ENCODE measurements at regions not wholly inside any gene's neighbourhood (a gene's known extent, or its start where the extent isn't known, plus 50 kb on each side); places are given as distances from the start of the nearest gene placed in this dataset.

DNA sequence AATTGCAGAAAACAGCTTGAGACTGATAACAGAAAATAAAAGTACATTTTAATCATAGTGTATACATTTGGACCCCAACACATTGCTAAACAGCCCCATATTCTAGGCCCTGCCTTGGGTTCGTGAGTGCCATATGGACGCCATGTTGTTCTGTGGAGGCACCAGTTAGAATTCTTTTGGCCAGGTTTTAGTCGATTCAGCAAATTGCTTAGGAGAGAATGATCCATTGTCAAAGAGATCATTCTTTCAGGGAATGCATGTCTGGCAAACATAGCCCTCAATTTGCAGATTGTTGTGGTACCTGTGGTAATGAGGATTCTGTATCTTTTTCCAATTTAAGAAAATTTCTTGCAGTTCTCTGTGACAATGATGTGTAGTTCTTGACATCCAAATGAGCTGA, 183.6 kb upstream of the DDHD1 start:
- peaks cover 0 to 6% (median 2%) of the 10 kb centered on the region in 4 experiments; a peak in 2 of 7 replicates for H3K4me1 ChIP-seq (replicated peaks in 1 of 4; ENCODE audit: control insufficient read depth in 3 of 4, insufficient read depth in 4 of 4, low read length in 3 of 4)
- no peaks in the 10 kb centered on the region for H4K20me1 ChIP-seq (replicated peaks in 1 of 2; ENCODE audit: control insufficient read depth in 1 of 2, insufficient read depth in 2 of 2, low read length in 2 of 2)
- no peak overlapping the region for H2BK120ac ChIP-seq (replicated peaks; ENCODE audit: low read depth, low read length)
- no peak overlapping the region for H3K56ac ChIP-seq (replicated peaks; ENCODE audit: insufficient read length, low read depth, low read length)
- H3K79me2 ChIP-seq (ENCODE audit: control insufficient read depth in 1 of 2, insufficient read depth in 2 of 2, low read length in 2 of 2) = no peaks in the 10 kb centered on the region
- H4K5ac ChIP-seq (ENCODE audit: insufficient read length, low read depth, low read length) = no peak overlapping the region
- ChIA-PET POLR2A (ENCODE audit: partially characterized antibody) (no interaction called here), CTCF (ENCODE audit: partially characterized antibody) (interaction anchor here (1.6 to 2.0 kb wide), 2 partner anchors 11 to 41 kb away, joined by 3 to 9 read pairs; no protein-coding TSS in a partner anchor)
- H2BK15ac ChIP-seq (ENCODE audit: low read length) = no peak overlapping the region
- H2BK5ac ChIP-seq (ENCODE audit: low read depth, low read length) = no peak overlapping the region
- FAIRE-seq (no peak), DNase-seq (ENCODE audit: low read depth in 1 of 2, low spot score in 2 of 2) (no peak)
- 89% methylated on average over 3 of the region's 3 CpGs; no CpG with 5 or more reads in 1 of the 2 experiments for WGBS, 2 experiments (ENCODE audit: extremely low coverage in 1 of 2, insufficient coverage in 1 of 2, insufficient read length in 1 of 2, insufficient replicate concordance in 2 of 2, low coverage in 1 of 2, low lambda C conversion rate in 2 of 2, missing lambda C conversion rate in 1 of 2)
- no peak overlapping the region for H4K8ac ChIP-seq (ENCODE audit: extremely low read depth, insufficient read depth, low read length)
- H2BK12ac ChIP-seq (ENCODE audit: low read depth, low read length) = no peak overlapping the region
- no peaks in the 10 kb centered on the region for H3K79me1 ChIP-seq (ENCODE audit: low read depth, low read length)
- H3K18ac ChIP-seq (ENCODE audit: extremely low read depth, low read length) = no peak overlapping the region
- no peaks in the 10 kb centered on the region for H3K36me3 ChIP-seq (ENCODE audit: control insufficient read depth in 2 of 4, insufficient read depth in 4 of 4, low read length in 3 of 4)
- H3K9ac ChIP-seq (replicated peaks in 1 of 4; ENCODE audit: extremely low read depth in 1 of 4, low read depth in 3 of 4, low read length in 3 of 4) = no peak overlapping the region
- no peaks in the 10 kb centered on the region for H3K27me3 ChIP-seq (replicated peaks in 1 of 4; ENCODE audit: control insufficient read depth in 3 of 4, extremely low read depth in 1 of 4, insufficient read depth in 3 of 4, low read length in 3 of 4)
- no peak overlapping the region for H2AK5ac ChIP-seq (ENCODE audit: low read depth, low read length)
- no peak overlapping the region for H2AFZ ChIP-seq (ENCODE audit: low read length)
- H3K4ac ChIP-seq (replicated peaks; ENCODE audit: insufficient read length, low read depth, low read length) = no peak overlapping the region
- no peak overlapping the region for H4K91ac ChIP-seq (replicated peaks; ENCODE audit: insufficient read length, low read length)
- no peak overlapping the region for H2BK20ac ChIP-seq (ENCODE audit: low read length)
- H3K9me3 ChIP-seq (ENCODE audit: insufficient read depth in 2 of 2, low read depth in 1 of 2, low read length in 1 of 2) = no peaks in the 10 kb centered on the region
- H3K4me2 ChIP-seq (ENCODE audit: insufficient read depth in 1 of 2, low read depth in 2 of 2, low read length in 2 of 2) = no peak overlapping the region
- H3K14ac ChIP-seq (ENCODE audit: insufficient read length) = no peak overlapping the region
- H3K23me2 ChIP-seq (ENCODE audit: low read depth, low read length) = no peaks in the 10 kb centered on the region
- no peak overlapping the region for H3K4me3 ChIP-seq (ENCODE audit: extremely low read depth in 1 of 4, insufficient read depth in 2 of 4, low read depth in 3 of 4, low read length in 4 of 4)
- no peak overlapping the region for H3K23ac ChIP-seq (ENCODE audit: insufficient read length)
- H3K27ac ChIP-seq (ENCODE audit: low read depth, low read length) = no peak overlapping the region
- TF ChIP-seq USF2 (IDR thresholded peaks at IDR 0.05; ENCODE audit: low read length) (no peak), GABPA (IDR thresholded peaks at IDR 0.05; ENCODE audit: borderline replicate concordance, insufficient read depth, low read length) (no peak), ASH2L (IDR thresholded peaks at IDR 0.05; ENCODE audit: low read length) (no peak)

All from H1 (cell line).